SK-N-SH treated with all-trans-retinoic acid at 6 μM for 48 hours (cell line): ENCODE measurements at regions not wholly inside any gene's neighbourhood (a gene's known extent, or its start where the extent isn't known, plus 50 kb on each side); places are given as distances from the start of the nearest gene placed in this dataset.

Experiments
- ATAC-seq: fragments of 200-7000 bp; cut with Tn5 transposase; 3 replicates; pipeline ENCODE4 v1.9.1; 2020; ENCODE audit warnings: mild to moderate bottlenecking, moderate library complexity
- ARNTL ChIP-seq: fragments of 450-650 bp; formaldehyde crosslinking; IDR thresholded peaks from 2 replicates; pipeline ENCODE4 v1.5.0; 2020; ENCODE audit warnings: low read depth, mild to moderate bottlenecking, moderate library complexity, borderline replicate concordance
- BACH2 ChIP-seq: fragments of 250-450 bp; sonication (Bioruptor Pico); IDR thresholded peaks from 2 replicates; pipeline ENCODE4 v1.9.0; 2021; ENCODE audit warnings: mild to moderate bottlenecking, borderline replicate concordance
- CSDC2 ChIP-seq: fragments of 250-450 bp; sonication (Bioruptor Pico); IDR thresholded peaks from 2 replicates; pipeline ENCODE4 v1.5.0; 2020; ENCODE audit warnings: mild to moderate bottlenecking, moderate library complexity
- ESRRG ChIP-seq: fragments of 250-450 bp; sonication (Bioruptor Pico); IDR thresholded peaks from 2 replicates; pipeline ENCODE4 v1.6.1; 2021; ENCODE audit warnings: mild to moderate bottlenecking
- GLIS3 ChIP-seq: fragments of 250-450 bp; sonication (Bioruptor Pico); IDR thresholded peaks from 2 replicates; pipeline ENCODE4 v1.5.0; 2020; ENCODE audit warnings: mild to moderate bottlenecking, moderate library complexity
- ISL1 ChIP-seq: fragments of 250-450 bp; sonication (Bioruptor Pico); IDR thresholded peaks from 2 replicates; pipeline ENCODE4 v2.1.2; 2022; ENCODE audit warnings: mild to moderate bottlenecking, moderate library complexity
- OSR1 ChIP-seq: fragments of 250-450 bp; sonication (Bioruptor Pico); IDR thresholded peaks from 2 replicates; pipeline ENCODE4 v1.8.0; 2022; ENCODE audit warnings: moderate library complexity, mild to moderate bottlenecking, inconsistent platforms
- PPARA ChIP-seq: fragments of 250-450 bp; sonication (Bioruptor Pico); IDR thresholded peaks from 2 replicates; pipeline ENCODE4 v1.5.0; 2020; ENCODE audit warnings: mild to moderate bottlenecking, borderline replicate concordance
- SNAI2 ChIP-seq: fragments of 250-450 bp; sonication (Bioruptor Pico); IDR thresholded peaks from 2 replicates; pipeline ENCODE4 v1.5.0; 2020; ENCODE audit warnings: mild to moderate bottlenecking, moderate library complexity
- TCF4 ChIP-seq: fragments of 250-450 bp; sonication (Bioruptor Pico); IDR thresholded peaks from 2 replicates; pipeline ENCODE4 v1.8.0; 2021; ENCODE audit warnings: mild to moderate bottlenecking, moderate library complexity, borderline replicate concordance
- TOX ChIP-seq: fragments of 250-450 bp; sonication (Bioruptor Pico); IDR thresholded peaks from 2 replicates; pipeline ENCODE4 v1.8.0; 2021; ENCODE audit warnings: mild to moderate bottlenecking, moderate library complexity, borderline replicate concordance
- ZC3H10 ChIP-seq: fragments of 250-450 bp; sonication (Bioruptor Pico); IDR thresholded peaks from 2 replicates; pipeline ENCODE4 v1.5.1; 2021; ENCODE audit warnings: mild to moderate bottlenecking, moderate library complexity
- ZFP3 ChIP-seq: fragments of 250-450 bp; sonication (Bioruptor Pico); IDR thresholded peaks from 2 replicates; pipeline ENCODE4 v1.5.0; 2020; ENCODE audit warnings: mild to moderate bottlenecking, moderate library complexity
- ZFP30 ChIP-seq: fragments of 450-650 bp; formaldehyde crosslinking; IDR thresholded peaks from 2 replicates; pipeline ENCODE4 v1.5.0; 2022; ENCODE audit warnings: mild to moderate bottlenecking, moderate library complexity
- ZNF565 ChIP-seq: fragments of 450-650 bp; formaldehyde crosslinking; conservative IDR thresholded peaks from 2 replicates; pipeline ENCODE4 v1.5.0; 2020; ENCODE audit warnings: low read depth, mild to moderate bottlenecking, moderate library complexity
- TF ChIP-seq, protein P1 (sequence below): fragments of 250-450 bp; sonication (Bioruptor Pico); IDR thresholded peaks from 2 replicates; pipeline ENCODE4 v1.5.1; 2021; ENCODE audit warnings: mild to moderate bottlenecking, moderate library complexity
- TF ChIP-seq, protein P2 (sequence below): fragments of 250-450 bp; sonication (Bioruptor Pico); IDR thresholded peaks from 2 replicates; pipeline ENCODE4 v1.8.0; 2020; ENCODE audit warnings: mild to moderate bottlenecking, moderate library complexity, borderline replicate concordance
- TF ChIP-seq, protein P3 (sequence below): fragments of 250-450 bp; sonication (Bioruptor Pico); IDR thresholded peaks from 2 replicates; pipeline ENCODE4 v1.5.1; 2020; ENCODE audit warnings: low read depth, mild to moderate bottlenecking, moderate library complexity
- TF ChIP-seq, protein P4 (sequence below): fragments of 250-450 bp; sonication (Bioruptor Pico); IDR thresholded peaks from 2 replicates; pipeline ENCODE4 v1.8.0; 2021; ENCODE audit warnings: low read depth, mild to moderate bottlenecking, moderate library complexity, borderline replicate concordance
- TF ChIP-seq, protein P5 (sequence below): fragments of 250-450 bp; sonication (Bioruptor Pico); IDR thresholded peaks from 2 replicates; pipeline ENCODE4 v1.5.0; 2020; ENCODE audit warnings: mild to moderate bottlenecking, moderate library complexity

DNA sequence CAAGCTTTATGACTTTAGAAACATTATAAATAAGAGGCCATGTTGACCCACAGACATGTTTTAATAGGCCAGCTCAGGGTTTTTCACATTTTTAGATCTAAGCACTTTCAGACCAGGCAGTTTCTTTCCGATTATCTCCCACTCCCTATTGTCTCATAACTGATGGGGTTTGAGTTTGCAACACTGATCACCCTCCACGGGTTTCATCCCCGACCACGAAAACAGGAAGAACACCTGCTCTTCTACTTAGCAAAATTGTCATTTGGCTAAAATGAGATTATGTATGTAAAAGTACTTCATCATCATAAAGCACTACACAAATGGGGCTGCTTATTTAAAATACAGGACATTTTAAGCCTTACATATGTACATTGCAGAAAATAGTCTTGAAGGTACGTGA lies 407.9 kb downstream of the HNRNPD start (continued):
- no peak for TF ChIP-seq TCF4 (CRISPR knock-in tag)

DNA sequence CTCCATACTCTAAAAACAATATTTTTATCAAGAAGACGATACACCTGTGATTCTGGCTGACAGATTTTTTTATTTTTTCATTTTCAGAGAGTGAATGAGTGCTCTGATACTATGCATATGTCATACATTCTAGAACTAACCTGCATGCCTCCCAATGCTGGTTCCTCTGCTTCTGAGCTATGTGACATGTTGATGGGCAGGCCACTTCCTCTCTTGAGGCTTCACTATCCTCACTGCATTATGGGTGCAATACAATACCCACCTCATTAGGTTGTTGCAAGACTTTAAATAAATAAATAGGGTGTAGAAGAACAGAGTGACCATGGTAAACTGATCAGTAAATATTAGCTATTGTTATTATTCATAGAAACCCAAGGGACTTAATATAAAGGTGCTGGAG lies 408.3 kb downstream of the HNRNPD start:
- TF ChIP-seq BACH2 (no peak), OSR1 (CRISPR knock-in tag) (no peak), GLIS3 (CRISPR knock-in tag) (no peak), SNAI2 (CRISPR knock-in tag) (no peak), CSDC2 (CRISPR knock-in tag) (no peak), ZFP3 (CRISPR knock-in tag) (no peak), ESRRG (CRISPR knock-in tag) (no peak), ZC3H10 (CRISPR knock-in tag) (no peak), PPARA (no peak)
- TF ChIP-seq, protein P1, sequence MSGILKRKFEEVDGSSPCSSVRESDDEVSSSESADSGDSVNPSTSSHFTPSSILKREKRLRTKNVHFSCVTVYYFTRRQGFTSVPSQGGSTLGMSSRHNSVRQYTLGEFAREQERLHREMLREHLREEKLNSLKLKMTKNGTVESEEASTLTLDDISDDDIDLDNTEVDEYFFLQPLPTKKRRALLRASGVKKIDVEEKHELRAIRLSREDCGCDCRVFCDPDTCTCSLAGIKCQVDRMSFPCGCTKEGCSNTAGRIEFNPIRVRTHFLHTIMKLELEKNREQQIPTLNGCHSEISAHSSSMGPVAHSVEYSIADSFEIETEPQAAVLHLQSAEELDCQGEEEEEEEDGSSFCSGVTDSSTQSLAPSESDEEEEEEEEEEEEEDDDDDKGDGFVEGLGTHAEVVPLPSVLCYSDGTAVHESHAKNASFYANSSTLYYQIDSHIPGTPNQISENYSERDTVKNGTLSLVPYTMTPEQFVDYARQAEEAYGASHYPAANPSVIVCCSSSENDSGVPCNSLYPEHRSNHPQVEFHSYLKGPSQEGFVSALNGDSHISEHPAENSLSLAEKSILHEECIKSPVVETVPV (CRISPR knock-in tag) = no peak
- TF ChIP-seq, protein P2, sequence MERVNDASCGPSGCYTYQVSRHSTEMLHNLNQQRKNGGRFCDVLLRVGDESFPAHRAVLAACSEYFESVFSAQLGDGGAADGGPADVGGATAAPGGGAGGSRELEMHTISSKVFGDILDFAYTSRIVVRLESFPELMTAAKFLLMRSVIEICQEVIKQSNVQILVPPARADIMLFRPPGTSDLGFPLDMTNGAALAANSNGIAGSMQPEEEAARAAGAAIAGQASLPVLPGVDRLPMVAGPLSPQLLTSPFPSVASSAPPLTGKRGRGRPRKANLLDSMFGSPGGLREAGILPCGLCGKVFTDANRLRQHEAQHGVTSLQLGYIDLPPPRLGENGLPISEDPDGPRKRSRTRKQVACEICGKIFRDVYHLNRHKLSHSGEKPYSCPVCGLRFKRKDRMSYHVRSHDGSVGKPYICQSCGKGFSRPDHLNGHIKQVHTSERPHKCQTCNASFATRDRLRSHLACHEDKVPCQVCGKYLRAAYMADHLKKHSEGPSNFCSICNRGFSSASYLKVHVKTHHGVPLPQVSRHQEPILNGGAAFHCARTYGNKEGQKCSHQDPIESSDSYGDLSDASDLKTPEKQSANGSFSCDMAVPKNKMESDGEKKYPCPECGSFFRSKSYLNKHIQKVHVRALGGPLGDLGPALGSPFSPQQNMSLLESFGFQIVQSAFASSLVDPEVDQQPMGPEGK (CRISPR knock-in tag) = no peak
- TF ChIP-seq, protein P3, sequence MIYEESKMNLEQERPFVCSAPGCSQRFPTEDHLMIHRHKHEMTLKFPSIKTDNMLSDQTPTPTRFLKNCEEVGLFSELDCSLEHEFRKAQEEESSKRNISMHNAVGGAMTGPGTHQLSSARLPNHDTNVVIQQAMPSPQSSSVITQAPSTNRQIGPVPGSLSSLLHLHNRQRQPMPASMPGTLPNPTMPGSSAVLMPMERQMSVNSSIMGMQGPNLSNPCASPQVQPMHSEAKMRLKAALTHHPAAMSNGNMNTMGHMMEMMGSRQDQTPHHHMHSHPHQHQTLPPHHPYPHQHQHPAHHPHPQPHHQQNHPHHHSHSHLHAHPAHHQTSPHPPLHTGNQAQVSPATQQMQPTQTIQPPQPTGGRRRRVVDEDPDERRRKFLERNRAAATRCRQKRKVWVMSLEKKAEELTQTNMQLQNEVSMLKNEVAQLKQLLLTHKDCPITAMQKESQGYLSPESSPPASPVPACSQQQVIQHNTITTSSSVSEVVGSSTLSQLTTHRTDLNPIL = no peak
- TF ChIP-seq, protein P4, sequence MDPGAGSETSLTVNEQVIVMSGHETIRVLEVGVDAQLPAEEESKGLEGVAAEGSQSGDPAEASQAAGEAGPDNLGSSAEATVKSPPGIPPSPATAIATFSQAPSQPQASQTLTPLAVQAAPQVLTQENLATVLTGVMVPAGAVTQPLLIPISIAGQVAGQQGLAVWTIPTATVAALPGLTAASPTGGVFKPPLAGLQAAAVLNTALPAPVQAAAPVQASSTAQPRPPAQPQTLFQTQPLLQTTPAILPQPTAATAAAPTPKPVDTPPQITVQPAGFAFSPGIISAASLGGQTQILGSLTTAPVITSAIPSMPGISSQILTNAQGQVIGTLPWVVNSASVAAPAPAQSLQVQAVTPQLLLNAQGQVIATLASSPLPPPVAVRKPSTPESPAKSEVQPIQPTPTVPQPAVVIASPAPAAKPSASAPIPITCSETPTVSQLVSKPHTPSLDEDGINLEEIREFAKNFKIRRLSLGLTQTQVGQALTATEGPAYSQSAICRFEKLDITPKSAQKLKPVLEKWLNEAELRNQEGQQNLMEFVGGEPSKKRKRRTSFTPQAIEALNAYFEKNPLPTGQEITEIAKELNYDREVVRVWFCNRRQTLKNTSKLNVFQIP (CRISPR knock-in tag) = no peak
- ATAC-seq = no peak

DNA sequence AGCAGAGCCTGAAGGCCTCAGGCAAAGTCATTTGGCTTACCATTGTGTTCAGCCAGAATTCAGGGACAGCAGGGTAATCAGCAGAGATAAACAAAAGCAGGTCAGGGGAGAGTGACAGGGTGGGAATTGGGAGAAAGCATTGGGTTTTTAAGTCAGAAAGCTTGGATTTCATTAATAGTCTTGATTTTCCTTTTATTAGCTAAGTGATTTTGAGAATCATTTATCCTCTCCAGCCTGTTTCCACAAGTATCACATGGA lies 410.1 kb downstream of the HNRNPD start:
- no peak for ATAC-seq
- TF ChIP-seq GLIS3 (CRISPR knock-in tag) (no peak), BACH2 (no peak)
- TF ChIP-seq, protein P5, sequence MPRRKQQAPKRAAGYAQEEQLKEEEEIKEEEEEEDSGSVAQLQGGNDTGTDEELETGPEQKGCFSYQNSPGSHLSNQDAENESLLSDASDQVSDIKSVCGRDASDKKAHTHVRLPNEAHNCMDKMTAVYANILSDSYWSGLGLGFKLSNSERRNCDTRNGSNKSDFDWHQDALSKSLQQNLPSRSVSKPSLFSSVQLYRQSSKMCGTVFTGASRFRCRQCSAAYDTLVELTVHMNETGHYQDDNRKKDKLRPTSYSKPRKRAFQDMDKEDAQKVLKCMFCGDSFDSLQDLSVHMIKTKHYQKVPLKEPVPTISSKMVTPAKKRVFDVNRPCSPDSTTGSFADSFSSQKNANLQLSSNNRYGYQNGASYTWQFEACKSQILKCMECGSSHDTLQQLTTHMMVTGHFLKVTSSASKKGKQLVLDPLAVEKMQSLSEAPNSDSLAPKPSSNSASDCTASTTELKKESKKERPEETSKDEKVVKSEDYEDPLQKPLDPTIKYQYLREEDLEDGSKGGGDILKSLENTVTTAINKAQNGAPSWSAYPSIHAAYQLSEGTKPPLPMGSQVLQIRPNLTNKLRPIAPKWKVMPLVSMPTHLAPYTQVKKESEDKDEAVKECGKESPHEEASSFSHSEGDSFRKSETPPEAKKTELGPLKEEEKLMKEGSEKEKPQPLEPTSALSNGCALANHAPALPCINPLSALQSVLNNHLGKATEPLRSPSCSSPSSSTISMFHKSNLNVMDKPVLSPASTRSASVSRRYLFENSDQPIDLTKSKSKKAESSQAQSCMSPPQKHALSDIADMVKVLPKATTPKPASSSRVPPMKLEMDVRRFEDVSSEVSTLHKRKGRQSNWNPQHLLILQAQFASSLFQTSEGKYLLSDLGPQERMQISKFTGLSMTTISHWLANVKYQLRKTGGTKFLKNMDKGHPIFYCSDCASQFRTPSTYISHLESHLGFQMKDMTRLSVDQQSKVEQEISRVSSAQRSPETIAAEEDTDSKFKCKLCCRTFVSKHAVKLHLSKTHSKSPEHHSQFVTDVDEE (CRISPR knock-in tag) = no peak

DNA sequence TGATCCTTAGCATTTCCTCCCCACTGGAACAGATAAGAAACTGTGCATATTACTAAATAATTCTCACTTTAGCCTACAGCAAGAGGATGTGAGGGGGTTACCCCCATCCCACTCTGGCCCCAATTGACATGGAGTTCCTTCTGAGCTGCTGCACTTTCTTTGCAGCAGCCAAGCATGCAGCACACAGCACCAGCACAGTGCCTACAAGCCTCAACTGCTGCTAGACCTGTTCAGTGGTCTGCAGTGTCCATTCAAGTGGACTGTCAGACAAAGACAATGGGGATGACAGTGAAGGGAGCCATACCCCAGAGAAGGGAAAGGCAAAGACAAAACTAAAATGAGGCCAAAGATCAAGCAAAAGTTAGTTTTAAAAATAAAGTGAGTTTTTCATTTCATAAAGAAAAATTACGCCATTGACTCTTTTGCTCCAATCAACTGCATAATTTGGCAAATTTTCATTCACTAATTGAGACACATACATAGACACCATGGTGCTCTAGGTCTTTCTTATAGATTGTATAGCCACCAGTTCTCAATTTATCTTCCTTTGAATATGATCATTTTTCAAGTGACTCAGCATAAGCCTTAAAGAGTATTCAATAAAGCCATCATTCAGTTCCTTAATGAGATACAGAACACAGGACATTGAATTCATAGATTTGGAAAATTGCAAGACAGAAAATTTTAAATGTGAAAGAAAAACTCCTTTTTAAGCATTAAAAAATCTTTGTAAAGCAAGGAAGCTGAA lies 410.6 kb downstream of the HNRNPD start:
- TF ChIP-seq PPARA (no peak), ARNTL (CRISPR knock-in tag) (no peak)
- no peak for ATAC-seq

DNA sequence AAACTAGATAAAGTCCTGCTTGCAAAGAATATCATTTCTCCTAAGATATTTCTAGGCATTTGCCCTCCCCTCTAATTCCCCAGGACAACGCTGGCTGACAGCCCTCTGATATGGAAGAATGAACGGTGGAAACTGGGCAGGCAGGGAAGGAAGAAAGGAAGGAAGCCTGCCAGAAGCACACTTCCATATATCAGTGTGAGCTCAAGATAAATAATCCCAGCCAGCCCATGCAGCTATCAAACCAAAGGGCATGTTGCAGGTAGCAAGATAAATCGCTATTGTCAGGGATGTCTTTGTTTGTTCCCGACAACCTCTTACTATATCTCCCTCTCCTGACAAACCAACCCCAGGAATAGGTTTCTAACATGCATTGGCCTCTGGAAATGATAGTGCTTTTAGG lies 412.8 kb downstream of the HNRNPD start:
- TF ChIP-seq ZFP30 (CRISPR knock-in tag) (no peak), ZC3H10 (CRISPR knock-in tag) (no peak), ISL1 (CRISPR knock-in tag) (no peak), TOX (CRISPR knock-in tag) (no peak), PPARA (no peak), BACH2 (no peak), ZFP3 (CRISPR knock-in tag) (no peak), CSDC2 (CRISPR knock-in tag) (no peak), ARNTL (CRISPR knock-in tag) (no peak), ZNF565 (CRISPR knock-in tag) (no peak), GLIS3 (CRISPR knock-in tag) (no peak)
- TF ChIP-seq, protein P4 (CRISPR knock-in tag) = no peak
- TF ChIP-seq, protein P5 (CRISPR knock-in tag) = no peak

More for the DNA sequence above, 412.8 kb downstream of the HNRNPD start:
- no peak for ATAC-seq
